GM12878 (cell line): ENCODE measurements at regions not wholly inside any gene's neighbourhood (a gene's known extent, or its start where the extent isn't known, plus 50 kb on each side); places are given as distances from the start of the nearest gene placed in this dataset.

ENCODE experiments used
- BACH1 ChIP-seq: fragments of 450-650 bp; IDR thresholded peaks from 2 replicates; pipeline ENCODE4 v1.6.1; 2017; ENCODE audit warnings: mild to moderate bottlenecking, borderline replicate concordance
- EZH2 ChIP-seq: IDR thresholded peaks from 2 replicates; pipeline ENCODE4 v1.6.1; 2012; ENCODE audit warnings: low read depth, mild to moderate bottlenecking, control low read depth, inconsistent platforms, low read length, borderline replicate concordance; ENCODE audit not compliant: control insufficient read depth
- HDAC2 ChIP-seq: fragments of 200-600 bp; sonication (generic); IDR thresholded peaks from 2 replicates; pipeline ENCODE4 v1.6.1; 2017
- NFIC ChIP-seq: IDR thresholded peaks from 2 replicates; pipeline ENCODE4 v1.6.1; 2012; ENCODE audit warnings: low read depth, mild to moderate bottlenecking, inconsistent platforms, low read length, moderate library complexity
- POLR2AphosphoS5 ChIP-seq: IDR thresholded peaks from 2 replicates; pipeline ENCODE4 v1.6.1; 2011; ENCODE audit warnings: mild to moderate bottlenecking, low read length, inconsistent platforms
- TF ChIP-seq, protein P1 (sequence below), 3 experiments: IDR thresholded peaks in 2 of 3; conservative IDR thresholded peaks in 1 of 3; 2 replicates each; pipeline ENCODE4 v1.5.1; 2011; ENCODE audit warnings: low read depth in 3 of 3, low read length in 3 of 3, mild to moderate bottlenecking in 3 of 3, control low read depth in 2 of 3, moderate library complexity in 2 of 3, inconsistent platforms in 1 of 3, mixed read lengths in 1 of 3; ENCODE audit not compliant: control insufficient read depth in 2 of 3, insufficient read depth in 1 of 3; ENCODE audit errors: extremely low read depth in 1 of 3
- TF ChIP-seq, protein P2 (sequence below): IDR thresholded peaks from 2 replicates; pipeline ENCODE4 v1.6.1; 2012; ENCODE audit warnings: low read depth, low read length, improper control_type of control experiment

DNA sequence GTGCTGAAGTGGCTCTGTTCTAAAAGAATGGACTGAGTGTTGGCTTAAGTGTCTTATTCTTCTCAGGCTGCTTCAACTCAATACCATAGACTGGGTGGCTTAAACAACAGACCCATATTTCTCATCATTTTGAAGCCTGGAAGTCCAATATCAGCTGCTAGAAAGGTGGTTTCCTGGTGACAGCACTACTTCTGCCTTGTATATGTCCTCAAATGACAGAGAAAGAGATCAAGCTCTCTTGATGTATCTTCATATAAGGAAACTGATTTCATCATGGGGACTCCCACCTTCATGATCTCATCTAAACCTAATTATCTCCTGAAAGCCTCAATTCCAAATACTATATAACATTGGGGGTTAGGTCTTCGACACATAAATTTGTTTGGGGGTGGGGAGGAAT, 449.7 kb upstream of the DSEL start:
- TF ChIP-seq NFIC (no peak), BACH1 (no peak), POLR2AphosphoS5 (no peak), HDAC2 (no peak), EZH2 (no peak)
- TF ChIP-seq, protein P1, sequence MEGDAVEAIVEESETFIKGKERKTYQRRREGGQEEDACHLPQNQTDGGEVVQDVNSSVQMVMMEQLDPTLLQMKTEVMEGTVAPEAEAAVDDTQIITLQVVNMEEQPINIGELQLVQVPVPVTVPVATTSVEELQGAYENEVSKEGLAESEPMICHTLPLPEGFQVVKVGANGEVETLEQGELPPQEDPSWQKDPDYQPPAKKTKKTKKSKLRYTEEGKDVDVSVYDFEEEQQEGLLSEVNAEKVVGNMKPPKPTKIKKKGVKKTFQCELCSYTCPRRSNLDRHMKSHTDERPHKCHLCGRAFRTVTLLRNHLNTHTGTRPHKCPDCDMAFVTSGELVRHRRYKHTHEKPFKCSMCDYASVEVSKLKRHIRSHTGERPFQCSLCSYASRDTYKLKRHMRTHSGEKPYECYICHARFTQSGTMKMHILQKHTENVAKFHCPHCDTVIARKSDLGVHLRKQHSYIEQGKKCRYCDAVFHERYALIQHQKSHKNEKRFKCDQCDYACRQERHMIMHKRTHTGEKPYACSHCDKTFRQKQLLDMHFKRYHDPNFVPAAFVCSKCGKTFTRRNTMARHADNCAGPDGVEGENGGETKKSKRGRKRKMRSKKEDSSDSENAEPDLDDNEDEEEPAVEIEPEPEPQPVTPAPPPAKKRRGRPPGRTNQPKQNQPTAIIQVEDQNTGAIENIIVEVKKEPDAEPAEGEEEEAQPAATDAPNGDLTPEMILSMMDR (IDR thresholded peaks at IDR 0.05 in 2 of 3, conservative IDR thresholded peaks at IDR 0.05 in 1 of 3; ENCODE audit: control insufficient read depth in 2 of 3, extremely low read depth in 1 of 3, insufficient read depth in 1 of 3, low read depth in 3 of 3, low read length in 3 of 3), result no peak
- TF ChIP-seq, protein P2, sequence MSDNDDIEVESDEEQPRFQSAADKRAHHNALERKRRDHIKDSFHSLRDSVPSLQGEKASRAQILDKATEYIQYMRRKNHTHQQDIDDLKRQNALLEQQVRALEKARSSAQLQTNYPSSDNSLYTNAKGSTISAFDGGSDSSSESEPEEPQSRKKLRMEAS, result no peak
